ENCODE measurements at regions not wholly inside any gene's neighbourhood (a gene's known extent, or its start where the extent isn't known, plus 50 kb on each side); places are given as distances from the start of the nearest gene placed in this dataset.
A peak's percentile ranks its signal among the peaks of the same experiment; 100 is the strongest.

GRCh38 chr7:91526404-91526803 is 262.2 kb downstream of the FZD1 start:
- no peak for DNase-seq (ENCODE audit: low spot score)

- no peak for DNase-seq (ENCODE audit: low spot score)
Observed at GRCh38 chr7:91527460-91527859, 263.2 kb downstream of the FZD1 start.

- DNase-seq (ENCODE audit: low spot score): no peak
Observed at GRCh38 chr7:91533996-91534395, 269.8 kb downstream of the FZD1 start.

- DNase-seq (ENCODE audit: low spot score): no peak
Observed at GRCh38 chr7:91537260-91538152, 273.3 kb downstream of the FZD1 start.

- DNase-seq (ENCODE audit: low spot score): no peak
Observed at GRCh38 chr7:91541641-91542040, 277.4 kb downstream of the FZD1 start.

GRCh38 chr7:91543646-91544045 is 279.4 kb downstream of the FZD1 start:
- DNase-seq (ENCODE audit: low spot score): no peak

- DNase-seq (ENCODE audit: low spot score): no peak
Observed at GRCh38 chr7:91549878-91550277, 285.6 kb downstream of the FZD1 start.

GRCh38 chr7:91550931-91551330 is 286.7 kb downstream of the FZD1 start:
- no peak for DNase-seq (ENCODE audit: low spot score)

- DNase-seq (ENCODE audit: low spot score): no peak
Observed at GRCh38 chr7:91551377-91552175, 287.3 kb downstream of the FZD1 start.

GRCh38 chr7:91553410-91553895 is 289.2 kb downstream of the FZD1 start:
- DNase-seq (ENCODE audit: low spot score): no peak

- no peak for DNase-seq (ENCODE audit: low spot score)
Observed at GRCh38 chr7:91554883-91555282, 290.6 kb downstream of the FZD1 start.

GRCh38 chr7:91556239-91556638 is 292.0 kb downstream of the FZD1 start:
- no peak for DNase-seq (ENCODE audit: low spot score)

GRCh38 chr7:91556956-91557650 is 292.9 kb downstream of the FZD1 start:
- DNase-seq (ENCODE audit: low spot score): no peak

- DNase-seq (ENCODE audit: low spot score): peak; percentile 66
Observed at GRCh38 chr7:91557789-91558404, 293.7 kb downstream of the FZD1 start.

- no peak for DNase-seq (ENCODE audit: low spot score)
Observed at GRCh38 chr7:91559947-91560346, 295.7 kb downstream of the FZD1 start.

GRCh38 chr7:91564101-91564500 is 299.9 kb downstream of the FZD1 start:
- no peak for DNase-seq (ENCODE audit: low spot score)

- DNase-seq (ENCODE audit: low spot score): no peak
Observed at GRCh38 chr7:91564541-91564940, 300.3 kb downstream of the FZD1 start.

GRCh38 chr7:91565499-91566401 is 301.5 kb downstream of the FZD1 start:
- peak; percentile 69 for DNase-seq (ENCODE audit: low spot score)

GRCh38 chr7:91566402-91566732 is 302.1 kb downstream of the FZD1 start:
- DNase-seq (ENCODE audit: low spot score): peak; percentile 24

GRCh38 chr7:91567081-91568012 is 303.1 kb downstream of the FZD1 start:
- no peak for DNase-seq (ENCODE audit: low spot score)

Data from GM03348 (cell line).